GM19351 (cell line): ENCODE measurements at regions not wholly inside any gene's neighbourhood (a gene's known extent, or its start where the extent isn't known, plus 50 kb on each side); places are given as distances from the start of the nearest gene placed in this dataset.
A peak's percentile ranks its signal among the peaks of the same experiment; 100 is the strongest.

Experiments
- ATAC-seq: cut with Tn5 transposase; IDR thresholded peaks from one replicate; pipeline ENCODE4 v1.9.1; 2021; ENCODE audit warnings: mild to moderate bottlenecking, moderate library complexity; ENCODE audit not compliant: unreplicated experiment

DNA sequence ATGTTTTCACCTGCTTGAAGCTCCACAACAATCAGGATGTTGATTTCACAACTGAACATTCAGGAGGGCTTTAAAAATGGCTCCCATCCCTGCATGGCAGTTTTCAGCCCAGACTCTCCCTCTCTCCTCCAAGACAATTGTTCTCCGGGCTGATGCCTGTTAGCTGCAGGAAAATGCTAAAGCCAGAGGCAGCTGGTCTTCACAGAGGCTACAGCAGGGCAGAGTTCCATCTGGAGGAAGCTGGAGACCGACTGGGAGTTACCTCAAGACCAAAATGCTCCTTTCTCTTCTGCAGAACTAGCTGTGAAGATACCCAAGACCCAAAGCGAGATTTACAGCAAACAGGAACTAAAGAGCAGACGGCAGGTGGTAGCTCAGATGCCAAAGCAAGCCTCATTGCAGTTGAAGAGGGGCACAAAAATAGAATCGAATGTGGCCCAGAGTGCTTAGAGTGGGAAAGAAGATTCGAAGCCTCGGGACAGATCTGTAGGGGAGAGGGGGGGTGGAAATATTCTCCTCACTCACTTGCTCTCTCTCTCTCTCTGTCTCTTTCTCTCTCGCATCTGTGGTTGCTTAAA, 423.6 kb downstream of the ZNF521 start:
- no peak for ATAC-seq

DNA sequence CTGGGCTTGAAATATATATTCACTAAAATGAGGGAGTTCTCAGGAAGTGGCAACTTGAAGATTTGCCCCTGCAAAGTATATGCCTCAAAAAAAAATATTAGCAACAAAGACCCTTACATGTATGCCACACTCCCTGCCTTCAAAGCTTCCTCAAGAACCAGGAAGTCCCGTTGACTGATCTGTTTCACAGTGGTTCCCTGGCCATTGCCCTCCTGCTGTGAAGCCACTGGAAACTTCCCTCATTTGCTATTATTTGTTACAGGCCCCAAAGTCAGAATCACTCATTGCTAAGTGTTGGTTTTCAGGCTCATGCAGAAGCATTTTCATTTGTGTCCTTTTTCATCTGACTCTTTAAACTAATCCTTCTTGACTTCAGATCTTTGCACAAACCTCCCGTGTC, 421.5 kb downstream of the ZNF521 start:
- ATAC-seq = no peak

DNA sequence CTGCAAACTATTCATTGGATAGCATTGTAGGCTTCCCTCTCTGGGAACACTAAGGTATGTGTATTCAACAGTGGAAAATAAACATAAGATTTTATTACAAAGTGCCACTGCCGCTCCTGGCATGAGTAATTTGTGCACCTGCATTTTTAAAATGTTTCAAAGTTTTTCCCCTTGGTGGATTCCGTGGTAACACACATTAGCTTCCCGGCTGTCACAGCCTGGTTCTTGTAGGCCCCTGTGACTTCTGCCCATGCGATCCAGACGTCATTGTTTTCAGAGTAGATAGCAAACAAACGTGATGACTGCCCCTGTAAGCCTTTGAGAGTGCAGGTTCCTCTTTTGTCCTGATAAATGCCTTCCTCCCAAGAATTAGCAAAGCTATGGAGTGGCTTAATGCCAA, 421.0 kb downstream of the ZNF521 start:
- no peak for ATAC-seq

DNA sequence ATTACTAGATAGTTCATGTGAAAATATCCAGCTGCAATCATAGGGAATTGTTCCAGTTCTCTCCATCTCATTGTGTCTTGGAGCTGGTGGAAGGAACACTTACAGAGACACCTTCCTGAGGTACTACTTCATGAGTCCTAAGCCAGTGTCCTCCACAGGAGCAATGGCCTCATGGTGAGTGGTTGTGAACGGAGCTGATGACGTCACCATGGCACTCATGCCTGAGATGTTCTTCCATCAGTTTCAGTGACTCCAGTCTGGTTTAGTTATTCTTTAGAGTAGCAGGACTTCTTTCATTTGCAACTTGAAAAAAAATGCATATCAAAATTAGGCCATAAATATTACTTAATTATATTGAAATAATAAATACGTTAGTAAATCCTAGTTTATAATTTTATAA, 418.6 kb downstream of the ZNF521 start:
- ATAC-seq = no peak

DNA sequence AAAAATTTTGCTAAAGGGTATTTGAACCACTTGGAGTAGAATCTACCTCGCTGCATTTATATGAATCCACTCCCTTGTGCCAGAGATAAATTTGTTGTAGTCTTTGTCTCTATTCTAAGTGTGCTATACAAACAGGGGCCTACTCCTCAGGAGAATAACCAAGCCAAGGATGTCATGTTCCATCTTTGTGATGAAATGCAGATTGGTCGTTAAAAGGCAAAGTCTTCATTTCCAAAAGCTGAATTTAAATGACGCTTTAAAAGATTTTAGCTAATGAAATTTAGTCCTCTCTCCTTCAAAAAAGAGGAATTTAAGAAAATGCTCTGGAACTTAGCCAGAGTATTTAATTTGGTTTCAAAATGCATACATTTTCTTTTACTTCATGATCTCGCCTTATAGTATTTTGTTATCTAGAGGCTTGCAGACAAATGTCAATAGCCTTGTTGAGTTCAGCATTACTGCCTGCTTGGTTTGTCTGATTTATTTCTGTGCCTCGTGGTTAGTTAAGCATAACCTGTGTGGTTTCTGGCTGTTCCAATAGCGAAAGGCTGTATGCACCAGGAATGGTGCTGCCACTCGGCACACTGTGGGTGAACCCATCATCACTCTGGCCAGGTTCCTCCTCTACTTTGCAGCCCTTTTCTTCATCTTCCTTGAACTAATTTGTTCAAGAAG, 417.6 kb downstream of the ZNF521 start:
- ATAC-seq = no peak

DNA sequence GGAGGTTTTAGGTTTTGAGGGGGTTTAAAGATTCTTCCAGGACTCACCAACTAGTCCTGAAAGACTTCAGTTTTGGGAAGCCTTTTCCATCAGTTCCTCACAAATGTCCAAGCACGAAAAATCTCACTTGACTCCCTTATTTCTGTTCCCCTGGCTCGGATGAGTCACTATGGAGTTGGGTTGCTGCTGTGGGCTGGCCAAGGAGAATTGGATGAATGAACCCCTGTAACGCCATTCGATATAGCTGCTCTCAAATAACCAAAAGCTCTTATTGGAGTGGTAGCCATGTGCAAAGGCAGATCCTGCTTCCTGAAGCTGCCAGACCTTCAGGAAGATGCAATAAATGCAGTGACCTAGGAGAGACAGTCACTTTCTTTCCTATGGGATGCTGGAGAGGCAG, 417.0 kb downstream of the ZNF521 start:
- ATAC-seq = no peak

DNA sequence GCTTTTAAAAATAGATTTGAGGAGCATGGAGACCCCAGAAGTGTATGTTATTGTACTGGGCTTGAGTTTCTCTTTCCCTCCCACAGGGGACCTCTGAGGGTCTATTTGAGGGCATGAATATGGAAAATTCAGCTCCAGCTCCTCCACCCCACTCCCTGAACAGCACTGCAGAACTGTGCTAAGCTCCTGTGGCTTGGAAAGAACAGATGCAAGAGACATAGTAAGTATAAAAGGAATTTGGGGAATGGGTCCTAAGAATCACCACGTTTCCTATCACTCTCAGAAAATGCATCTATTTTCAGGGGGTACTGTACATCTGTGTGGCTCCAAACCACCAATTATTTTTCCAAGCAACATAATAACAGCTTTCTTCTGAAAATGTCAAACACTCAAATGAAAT, 416.1 kb downstream of the ZNF521 start:
- no peak for ATAC-seq

DNA sequence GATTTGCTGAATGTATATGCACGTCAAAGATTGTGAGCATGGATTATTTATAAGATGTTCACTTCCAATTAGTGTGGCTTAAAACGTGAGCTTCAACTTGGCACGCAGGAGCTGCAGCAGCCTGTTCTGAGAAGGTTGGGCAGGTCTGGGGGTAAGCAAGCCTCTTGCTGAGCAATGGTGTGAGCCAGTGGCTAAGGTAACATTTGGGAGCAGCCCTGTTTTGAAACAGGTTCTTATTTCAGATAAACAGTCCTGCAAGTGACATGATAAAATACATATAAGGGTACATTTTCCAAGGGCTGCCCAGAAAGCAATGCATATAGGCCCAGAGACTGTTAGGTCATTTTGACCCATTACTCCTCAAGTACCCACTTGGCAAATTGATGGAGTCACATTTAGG, 415.3 kb downstream of the ZNF521 start:
- ATAC-seq = no peak

DNA sequence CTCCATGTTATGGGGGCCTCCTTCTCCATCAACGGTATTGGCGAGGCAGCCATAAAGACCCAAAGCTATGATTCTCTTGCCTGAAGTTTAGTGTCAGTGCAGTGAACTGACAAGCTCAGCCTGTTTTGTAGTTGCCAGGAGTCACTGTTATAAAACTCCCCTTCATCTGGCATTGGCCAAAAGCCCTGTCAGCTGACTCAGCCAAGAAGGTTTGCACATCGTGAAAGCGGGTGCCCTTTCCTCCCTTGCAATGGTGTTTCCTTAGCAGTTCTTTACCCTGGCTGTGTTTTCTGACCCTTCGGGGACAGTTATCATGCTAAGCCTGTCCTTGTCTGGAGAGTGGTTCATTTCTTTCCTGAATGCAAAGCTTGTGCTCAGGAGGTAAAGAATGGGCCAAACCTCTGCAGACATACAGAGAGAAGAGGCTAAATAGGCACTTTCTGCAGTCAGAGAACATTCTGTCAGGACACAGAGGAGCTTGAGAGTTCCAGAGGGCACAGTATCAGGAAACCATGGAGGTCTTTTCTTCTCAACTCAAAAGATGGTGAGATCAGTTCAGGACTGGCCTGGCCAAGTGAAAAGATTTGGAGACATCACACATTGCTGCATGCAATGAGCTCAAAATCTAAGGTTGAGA, 414.2 kb downstream of the ZNF521 start:
- ATAC-seq = no peak

DNA sequence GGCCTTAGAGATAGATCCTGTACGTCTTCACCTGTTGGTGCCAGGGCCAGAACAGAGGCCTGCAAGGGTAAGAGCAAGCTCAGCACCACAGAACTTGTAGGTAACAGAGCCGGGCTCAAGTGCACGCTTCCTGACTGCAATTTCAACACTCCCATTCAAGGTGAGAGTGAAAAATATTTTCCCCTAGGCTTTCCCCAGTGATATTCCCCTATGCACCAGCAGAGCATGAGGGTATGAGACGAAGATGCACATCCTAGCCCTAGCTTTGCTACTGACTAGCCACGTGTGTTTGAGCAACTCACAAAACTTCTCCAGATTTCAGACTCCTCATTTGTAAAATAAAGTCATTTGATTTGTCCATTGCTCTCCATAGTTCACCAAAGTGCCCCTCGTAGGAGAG, 411.6 kb downstream of the ZNF521 start:
- no peak for ATAC-seq

DNA sequence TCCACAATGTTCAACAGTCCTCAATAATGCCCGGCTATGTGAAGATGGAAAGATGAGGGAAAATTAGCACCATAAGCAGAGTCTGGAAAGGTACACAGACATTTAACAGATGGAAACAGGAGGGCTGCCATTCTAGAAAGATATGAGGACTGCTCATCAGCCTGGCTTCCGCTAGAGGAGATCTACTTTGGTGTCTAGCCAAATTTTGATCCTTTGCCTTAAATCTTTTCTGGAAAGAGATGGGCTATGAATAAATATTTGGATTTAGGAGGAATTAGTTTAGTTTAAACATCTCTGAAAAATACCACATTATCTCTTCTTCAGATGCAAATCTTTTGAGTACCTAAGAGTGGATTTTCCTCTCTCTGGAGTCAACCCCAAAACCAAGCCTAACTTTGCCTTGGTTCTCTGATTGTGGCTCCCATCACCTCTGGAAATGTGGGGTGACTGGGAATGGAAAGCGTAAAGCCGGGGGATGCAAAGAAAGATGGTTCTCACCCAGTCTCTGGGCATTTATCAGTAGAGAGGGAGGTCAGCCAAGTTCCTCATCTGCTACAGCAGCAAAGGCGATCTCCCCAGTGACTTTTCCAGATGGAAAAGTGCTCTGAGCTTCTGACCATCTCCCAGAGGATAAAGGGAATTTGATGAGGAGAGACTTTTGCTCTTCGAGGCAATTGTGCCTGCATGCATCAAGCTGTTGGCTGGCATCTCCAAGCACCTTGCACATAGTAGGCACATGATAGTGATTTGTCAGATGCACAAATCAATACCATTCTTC, 410.6 kb downstream of the ZNF521 start:
- no peak for ATAC-seq

DNA sequence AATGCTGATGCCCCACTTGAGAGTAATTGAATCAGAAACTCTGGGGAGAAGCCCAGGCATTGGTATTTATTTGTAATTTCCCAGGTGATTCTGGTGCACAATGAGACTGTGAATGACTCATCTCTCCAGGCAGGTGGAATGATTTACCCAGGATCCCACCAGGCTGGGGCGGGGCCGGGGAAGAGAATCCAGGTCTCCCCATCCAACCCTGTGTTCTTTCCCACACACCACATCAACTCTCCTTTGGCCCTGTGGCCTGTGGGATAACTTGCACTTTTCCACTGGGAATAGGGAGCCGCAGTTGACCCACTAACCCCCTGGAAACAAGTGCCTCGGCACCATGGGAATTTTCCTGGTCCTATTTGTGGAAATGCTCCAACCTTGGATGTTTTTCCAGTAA, 409.8 kb downstream of the ZNF521 start:
- ATAC-seq = no peak

DNA sequence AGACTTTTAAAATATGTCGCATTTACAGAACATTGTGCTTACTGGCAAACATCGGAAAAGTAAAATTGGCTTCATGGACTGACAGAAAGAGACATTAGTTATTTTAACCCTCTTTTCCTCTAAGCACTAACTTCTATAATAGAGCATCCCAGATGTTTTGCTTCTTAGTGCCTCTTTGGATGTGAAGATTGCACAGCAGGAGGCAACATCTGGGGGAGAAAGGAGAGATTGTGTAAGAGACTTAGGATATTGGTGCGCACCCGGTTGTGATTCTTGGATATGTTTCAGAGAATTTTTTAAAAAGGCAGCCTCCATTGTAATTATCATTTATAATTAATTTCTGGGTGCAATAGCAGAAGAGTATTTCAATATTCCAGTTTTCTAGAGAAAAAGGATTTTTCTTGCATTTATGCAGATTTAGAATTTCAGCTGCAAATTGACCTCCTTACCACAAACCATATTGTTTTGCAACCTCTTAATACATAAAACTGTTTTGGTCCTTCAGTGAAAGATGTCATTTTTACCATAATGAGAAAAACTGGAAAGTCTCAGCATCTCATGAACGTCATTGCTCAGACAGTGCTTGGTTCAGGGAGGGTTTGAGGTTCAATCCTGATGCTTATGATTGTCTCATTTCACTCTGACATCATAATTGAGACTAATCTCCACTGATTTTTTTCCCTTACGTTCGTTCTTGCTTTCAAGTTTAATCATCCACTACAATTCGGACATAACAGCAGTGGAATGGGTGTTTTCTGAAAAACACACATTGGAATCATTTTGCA, 404.3 kb downstream of the ZNF521 start:
- ATAC-seq = no peak

DNA sequence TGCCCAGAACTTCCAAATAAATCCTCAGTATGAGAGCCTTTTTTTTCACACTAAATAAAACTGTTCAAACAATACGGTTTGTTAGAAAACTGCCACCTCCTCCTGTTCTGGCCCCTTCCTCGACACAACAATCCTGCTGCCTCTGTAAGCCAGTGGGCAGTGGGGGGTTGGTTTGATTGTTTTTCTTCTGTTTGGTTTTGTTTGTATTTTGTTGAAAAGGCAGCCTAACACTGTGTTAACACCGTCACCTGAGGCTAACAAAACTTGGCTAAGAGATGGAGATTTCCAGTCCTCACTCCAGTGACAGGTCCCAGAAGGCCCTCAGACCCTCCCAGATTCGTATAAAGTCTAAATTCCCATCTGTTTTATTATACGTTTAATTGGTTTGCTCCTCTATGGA, 402.1 kb downstream of the ZNF521 start:
- no peak for ATAC-seq

DNA sequence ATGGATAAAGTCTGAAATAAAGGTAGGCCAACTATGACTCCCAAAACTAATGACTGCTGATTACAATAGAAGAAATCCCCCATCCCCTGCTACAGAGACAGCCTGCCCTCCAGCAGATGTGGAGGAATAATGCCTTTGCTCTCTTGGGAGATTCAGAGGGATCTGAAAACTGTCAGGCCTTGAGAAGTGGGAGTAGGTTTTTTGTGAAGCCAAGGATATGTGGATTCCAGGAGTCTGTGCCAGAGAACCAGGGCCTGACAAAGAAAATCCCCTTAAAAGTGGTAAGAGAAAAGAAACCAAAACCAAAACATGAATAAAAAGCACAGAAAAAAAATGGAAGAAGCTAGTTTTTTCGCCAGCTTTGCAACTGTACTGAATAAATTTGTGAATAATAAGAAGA, 397.6 kb downstream of the ZNF521 start:
- ATAC-seq = no peak

DNA sequence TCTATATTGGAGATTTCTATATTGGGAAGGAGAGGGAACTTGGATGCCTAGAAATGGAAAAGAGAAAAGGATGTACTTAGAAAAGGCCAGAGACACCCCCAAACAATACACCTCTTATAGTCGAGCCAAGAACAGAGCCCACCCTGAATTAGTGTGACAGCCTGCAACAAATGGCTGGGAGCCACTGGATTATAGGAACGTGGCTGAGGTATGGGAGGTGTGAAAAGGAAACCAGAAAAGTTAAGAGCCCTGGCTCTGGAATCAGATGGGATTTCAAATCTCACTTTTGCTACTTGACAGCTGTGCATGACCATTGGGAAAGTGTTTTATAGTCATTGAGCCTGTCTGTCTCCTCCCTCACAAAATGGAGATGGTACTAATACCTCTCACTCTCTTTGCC, 394.0 kb downstream of the ZNF521 start:
- ATAC-seq = no peak

DNA sequence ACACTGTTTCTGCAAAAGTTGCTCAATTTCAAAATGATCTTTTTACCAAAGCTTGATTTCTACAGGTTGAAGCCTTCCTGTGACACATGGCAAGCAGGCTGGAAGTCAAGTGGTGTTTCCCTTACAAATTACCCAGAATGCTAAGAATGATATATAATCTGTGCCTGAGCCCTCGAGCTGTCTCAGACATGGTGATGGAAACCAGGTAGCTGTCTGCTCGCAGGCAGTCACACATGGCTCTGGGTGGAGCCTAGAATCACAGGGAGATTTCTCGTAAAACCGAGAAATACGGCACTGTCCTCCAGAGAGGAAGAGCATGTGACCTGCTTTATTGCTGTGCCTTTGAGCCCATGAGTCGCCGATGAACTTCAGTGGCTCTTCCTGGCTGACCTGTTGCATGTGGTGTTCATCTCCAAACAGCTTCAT, 392.9 kb downstream of the ZNF521 start:
- no peak for ATAC-seq

DNA sequence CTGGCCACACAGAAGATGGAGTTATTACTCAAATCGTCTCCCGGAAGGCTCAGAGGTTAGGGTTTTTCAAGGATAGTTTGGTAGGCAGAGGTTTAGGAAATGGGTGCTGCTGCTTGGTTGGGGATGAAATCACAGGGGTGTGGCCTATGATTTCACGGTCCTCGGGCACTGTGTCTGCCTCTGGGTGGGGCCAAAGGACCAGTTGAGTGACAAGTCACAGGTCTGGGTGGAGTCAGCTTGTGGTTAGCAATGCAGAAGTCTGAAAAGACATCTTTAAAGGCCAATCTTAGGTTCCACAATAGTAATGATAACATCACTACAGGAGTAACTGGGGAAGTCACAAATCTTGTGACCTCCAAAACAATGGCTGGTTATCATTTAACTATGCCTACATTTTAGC, 387.8 kb downstream of the ZNF521 start:
- ATAC-seq = peak; percentile 96

DNA sequence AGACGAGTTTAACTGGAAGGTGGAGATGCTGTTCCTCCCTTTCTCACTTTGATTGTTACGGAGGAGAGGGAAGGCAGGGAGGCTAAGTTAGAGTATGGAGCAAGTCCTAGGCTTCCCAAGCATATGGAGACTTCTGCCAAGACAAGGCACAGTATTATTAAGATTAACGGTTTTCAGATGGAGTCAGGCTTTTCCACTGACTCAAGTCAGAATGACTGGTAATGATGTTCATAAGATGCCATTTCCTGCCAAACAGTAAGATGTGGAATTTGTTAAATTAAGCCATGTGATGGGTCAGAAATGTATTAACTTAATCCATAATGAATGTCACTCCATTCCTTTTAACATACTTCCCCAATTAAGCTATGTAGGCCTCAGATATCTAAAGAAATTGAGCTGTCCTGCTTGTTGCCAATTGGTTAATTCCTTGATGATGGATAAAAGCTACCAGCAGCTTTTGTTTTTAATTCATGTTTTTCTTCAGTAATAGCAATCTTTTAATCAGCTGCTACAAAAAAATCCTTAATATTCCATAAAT, 383.7 kb downstream of the ZNF521 start:
- no peak for ATAC-seq

DNA sequence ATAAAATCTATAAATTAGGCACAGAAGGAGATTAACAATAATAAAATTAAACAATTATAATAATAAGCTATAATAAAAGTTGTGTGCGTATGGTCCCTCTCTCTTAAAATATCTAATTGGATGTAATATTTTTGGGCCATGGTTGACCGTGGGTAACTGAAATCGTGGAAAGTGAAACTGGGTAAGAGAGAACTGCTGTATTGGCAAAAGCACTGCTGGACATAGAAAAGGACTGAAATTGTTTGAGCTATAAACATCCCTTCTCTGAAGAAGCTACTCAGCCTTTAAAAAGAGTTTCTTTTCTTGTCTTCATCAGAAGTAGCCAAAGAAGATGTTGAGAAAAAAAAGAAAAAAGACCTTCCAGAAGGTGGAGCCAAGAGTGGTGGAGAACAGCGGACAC, 379.4 kb downstream of the ZNF521 start:
- ATAC-seq = no peak

DNA sequence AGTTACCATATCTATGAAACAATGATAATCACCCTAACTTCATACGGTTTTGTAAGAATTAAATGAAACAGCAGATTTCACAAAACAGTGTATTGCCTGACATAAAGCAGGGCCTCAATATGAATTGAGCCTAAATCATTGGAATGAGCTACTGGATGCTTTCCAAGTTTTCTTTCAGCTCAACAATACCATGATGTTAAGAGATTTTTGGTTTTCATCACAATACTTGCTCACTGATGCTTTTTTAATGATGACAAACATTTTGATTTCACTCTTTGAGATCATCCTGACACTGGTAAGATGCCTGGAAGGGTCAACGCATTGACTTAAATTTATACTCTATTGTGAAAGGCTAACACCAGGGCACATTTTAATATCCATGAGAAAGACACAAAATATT, 377.5 kb downstream of the ZNF521 start:
- no peak for ATAC-seq
